HCT116 (cell line): ENCODE measurements at regions not wholly inside any gene's neighbourhood (a gene's known extent, or its start where the extent isn't known, plus 50 kb on each side); places are given as distances from the start of the nearest gene placed in this dataset.

ENCODE experiments used
- ATAC-seq: fragments of 200-7000 bp; cut with Tn5 transposase; 2 replicates; pipeline ENCODE4 v1.9.1; 2020; ENCODE audit warnings: mild to moderate bottlenecking, moderate library complexity
- BruUV-seq: library from RNA; stranded (reverse); fragments of 400-500 nt; replicated peaks from 2 replicates; lab custom pipeline; 2021; lab: Mats Ljungman, UMichigan
- CTCF ChIA-PET: fragments of 300-600 bp; sonication (Branson Sonifier 250); formaldehyde crosslinking; loops from one replicate; lab custom pipeline; 2021; ENCODE audit warnings: antibody characterized with exemption; lab: Charles Lee
- POLR2A ChIA-PET: fragments of 300-600, 350-600 bp; sonication (Branson Sonifier 250); formaldehyde crosslinking; loops from one replicate; lab custom pipeline; 2021; ENCODE audit warnings: antibody characterized with exemption; lab: Charles Lee
- RAD21 ChIA-PET, 2 experiments: fragments of 300-600 bp; sonication (Branson Sonifier 250); formaldehyde crosslinking; loops; one replicate each; lab custom pipeline; 2023; ENCODE audit warnings: low total read pairs in 2 of 2; ENCODE audit not compliant: uncharacterized antibody in 2 of 2, unreplicated experiment in 2 of 2, low non-redundant PET in 1 of 2; lab: Charles Lee
- DNase-seq: peaks from one replicate; pipeline ENCODE4 v3.0.0-alpha.2; 2010; ENCODE audit warnings: low read depth, low spot score
- H2AFZ ChIP-seq: fragments of 200-600 bp; shearing (Covaris generic), sonication (generic); 2 replicates; pipeline ENCODE4 v1.6.1; 2017; ENCODE audit warnings: low read depth, mixed run types, mixed read lengths, antibody characterized with exemption, low read length; ENCODE audit not compliant: poor library complexity, severe bottlenecking
- H3K27ac ChIP-seq: 2 replicates; pipeline ENCODE4 v1.5.1; 2012; ENCODE audit warnings: low read depth, low read length
- H3K27me3 ChIP-seq: fragments of 200-600 bp; sonication (generic); 2 replicates; pipeline ENCODE4 v1.6.1; 2016; ENCODE audit warnings: mixed run types, low read length, mixed read lengths; ENCODE audit not compliant: insufficient read depth
- H3K36me3 ChIP-seq, 2 experiments: fragments of 200-500 bp in 1 of 2; fragments of 200-600 bp in 1 of 2; sonication (Bioruptor generic) in 1 of 2; sonication (generic) in 1 of 2; 2 replicates each; pipeline versions ENCODE4 v1.5.1 to v1.6.1; 2014 to 2016; ENCODE audit warnings: low read length in 2 of 2, inconsistent platforms in 1 of 2, mixed read lengths in 1 of 2, mixed run types in 1 of 2; ENCODE audit not compliant: insufficient read depth in 2 of 2, control insufficient read depth in 1 of 2
- H3K4me1 ChIP-seq, 2 experiments: fragments of 200-600 bp in 1 of 2; sonication (generic) in 1 of 2; 2 replicates each; pipeline versions ENCODE4 v1.5.1 to v1.6.1; 2012 to 2017; ENCODE audit warnings: low read length in 2 of 2, inconsistent platforms in 1 of 2, mild to moderate bottlenecking in 1 of 2, mixed read lengths in 1 of 2, mixed run types in 1 of 2, moderate library complexity in 1 of 2; ENCODE audit not compliant: insufficient read depth in 2 of 2, control insufficient read depth in 1 of 2
- H3K4me2 ChIP-seq: fragments of 200-600 bp; sonication (generic); 2 replicates; pipeline ENCODE4 v1.6.1; 2017; ENCODE audit warnings: mixed run types, low read length, mixed read lengths
- H3K4me3 ChIP-seq, 2 experiments: fragments of 200-600 bp in 1 of 2; sonication (generic) in 1 of 2; replicated peaks in 1 of 2; 2 replicates each; pipeline ENCODE4 v1.5.1; 2011 to 2016; ENCODE audit warnings: low read length in 2 of 2, control low read depth in 1 of 2, low read depth in 1 of 2, mild to moderate bottlenecking in 1 of 2, mixed read lengths in 1 of 2, mixed run types in 1 of 2
- H3K79me2 ChIP-seq: fragments of 200-600 bp; sonication (generic); 2 replicates; pipeline ENCODE4 v1.6.1; 2017; ENCODE audit warnings: mild to moderate bottlenecking, mixed run types, low read length, moderate library complexity, mixed read lengths; ENCODE audit not compliant: insufficient read depth
- H3K9ac ChIP-seq: fragments of 200-600 bp; sonication (generic); 2 replicates; pipeline ENCODE4 v1.6.1; 2016; ENCODE audit warnings: low read length, mixed read lengths
- H3K9me2 ChIP-seq: fragments of 200-600 bp; sonication (generic), shearing (Covaris generic); 2 replicates; pipeline ENCODE4 v1.6.1; 2017; ENCODE audit warnings: mixed run types, mild to moderate bottlenecking, moderate library complexity; ENCODE audit not compliant: insufficient read depth
- H3K9me3 ChIP-seq, 2 experiments: fragments of 200-500 bp in 1 of 2; fragments of 200-600 bp in 1 of 2; sonication (Bioruptor generic) in 1 of 2; sonication (generic) in 1 of 2; 2 replicates each; pipeline ENCODE4 v1.6.1; 2014 to 2017; ENCODE audit warnings: low read length in 2 of 2, mixed read lengths in 2 of 2, inconsistent platforms in 1 of 2, low read depth in 1 of 2, mild to moderate bottlenecking in 1 of 2, mixed run types in 1 of 2, moderate library complexity in 1 of 2; ENCODE audit not compliant: control insufficient read depth in 1 of 2, insufficient read depth in 1 of 2
- H4K20me1 ChIP-seq: fragments of 200-600 bp; sonication (generic), shearing (Covaris generic); 2 replicates; pipeline ENCODE4 v1.6.1; 2017; ENCODE audit warnings: mixed run types, mild to moderate bottlenecking, moderate library complexity; ENCODE audit not compliant: insufficient read depth
- CBX3 ChIP-seq: IDR thresholded peaks from 2 replicates; pipeline ENCODE4 v1.6.1; 2012; ENCODE audit warnings: low read depth
- EZH2phosphoT487 ChIP-seq: fragments of 200-600 bp; IDR thresholded peaks from 2 replicates; pipeline ENCODE4 v1.6.1; 2018; ENCODE audit warnings: antibody characterized with exemption, borderline replicate concordance
- FOSL1 ChIP-seq: IDR thresholded peaks from 2 replicates; pipeline ENCODE4 v1.6.1; 2012; ENCODE audit warnings: low read depth
- POLR2AphosphoS5 ChIP-seq: IDR thresholded peaks from 2 replicates; pipeline ENCODE4 v1.6.1; 2011; ENCODE audit warnings: mild to moderate bottlenecking, low read depth, low read length, moderate library complexity
- SIN3A ChIP-seq: IDR thresholded peaks from 2 replicates; pipeline ENCODE4 v1.6.1; 2012; ENCODE audit warnings: low read depth
- intact Hi-C: fragments of 100-400 bp; cut with micrococcal nuclease; formaldehyde crosslinking; loops from 2 replicates; pipeline ENCODE4 v1.10.0; 2022
- TF ChIP-seq, protein P1 (sequence below), 3 experiments: fragments of 200-600 bp in 1 of 3; sonication (generic) in 1 of 3; IDR thresholded peaks in 2 of 3; conservative IDR thresholded peaks in 1 of 3; 2 replicates each; pipeline ENCODE4 v1.5.1; 2012 to 2017; ENCODE audit warnings: low read depth in 2 of 3, low read length in 2 of 3, antibody characterized with exemption in 1 of 3, borderline replicate concordance in 1 of 3, control low read depth in 1 of 3, mild to moderate bottlenecking in 1 of 3, mixed read lengths in 1 of 3, mixed run types in 1 of 3, moderate library complexity in 1 of 3; ENCODE audit not compliant: insufficient read depth in 1 of 3

GRCh38 chr5:20683241-20683940, 695.4 kb upstream of the CDH18 start:
- Histone ChIP-seq H4K20me1 (no peaks in the 10 kb centered on the region), H2AFZ (no peak overlapping the region), H3K27ac (no peak overlapping the region), H3K79me2 (no peaks in the 10 kb centered on the region), H3K4me2 (no peak overlapping the region), H3K4me3 (no peak overlapping the region), H3K9ac (no peak overlapping the region), H3K36me3 (no peaks in the 10 kb centered on the region), H3K9me3 (peaks cover 26 to 31% of the 10 kb centered on the region in 2 experiments; a peak in 3 of 4 replicates), H3K27me3 (no peaks in the 10 kb centered on the region), H3K4me1 (no peaks in the 10 kb centered on the region), H3K9me2 (no peaks in the 10 kb centered on the region)
- intact Hi-C loops = no loop called here
- ATAC-seq = no peak
- TF ChIP-seq, protein P1, sequence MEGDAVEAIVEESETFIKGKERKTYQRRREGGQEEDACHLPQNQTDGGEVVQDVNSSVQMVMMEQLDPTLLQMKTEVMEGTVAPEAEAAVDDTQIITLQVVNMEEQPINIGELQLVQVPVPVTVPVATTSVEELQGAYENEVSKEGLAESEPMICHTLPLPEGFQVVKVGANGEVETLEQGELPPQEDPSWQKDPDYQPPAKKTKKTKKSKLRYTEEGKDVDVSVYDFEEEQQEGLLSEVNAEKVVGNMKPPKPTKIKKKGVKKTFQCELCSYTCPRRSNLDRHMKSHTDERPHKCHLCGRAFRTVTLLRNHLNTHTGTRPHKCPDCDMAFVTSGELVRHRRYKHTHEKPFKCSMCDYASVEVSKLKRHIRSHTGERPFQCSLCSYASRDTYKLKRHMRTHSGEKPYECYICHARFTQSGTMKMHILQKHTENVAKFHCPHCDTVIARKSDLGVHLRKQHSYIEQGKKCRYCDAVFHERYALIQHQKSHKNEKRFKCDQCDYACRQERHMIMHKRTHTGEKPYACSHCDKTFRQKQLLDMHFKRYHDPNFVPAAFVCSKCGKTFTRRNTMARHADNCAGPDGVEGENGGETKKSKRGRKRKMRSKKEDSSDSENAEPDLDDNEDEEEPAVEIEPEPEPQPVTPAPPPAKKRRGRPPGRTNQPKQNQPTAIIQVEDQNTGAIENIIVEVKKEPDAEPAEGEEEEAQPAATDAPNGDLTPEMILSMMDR (IDR thresholded peaks at IDR 0.05 in 2 of 3, conservative IDR thresholded peaks at IDR 0.05 in 1 of 3; ENCODE audit: borderline replicate concordance in 1 of 3, insufficient read depth in 1 of 3, low read depth in 2 of 3, low read length in 2 of 3) = no peak
- TF ChIP-seq EZH2phosphoT487 (no peak), CBX3 (no peak)
- ChIA-PET RAD21 (no interaction called here), POLR2A (no interaction called here), CTCF (no interaction called here)
- no peak for DNase-seq
- BruUV-seq = no TSS peak

- H3K9me2 ChIP-seq = no peaks in the 10 kb centered on the region
These were observed 692.8 kb upstream of the CDH18 start for GRCh38 chr5:20680718-20681302.

More at GRCh38 chr5:20680718-20681302, 692.8 kb upstream of the CDH18 start:
- no peaks in the 10 kb centered on the region for H4K20me1 ChIP-seq
- CTCF ChIA-PET = no interaction called here
- no peak overlapping the region for H3K4me3 ChIP-seq
- no peaks in the 10 kb centered on the region for H3K79me2 ChIP-seq
- H3K9ac ChIP-seq = no peak overlapping the region
- H2AFZ ChIP-seq = no peak overlapping the region
- H3K27me3 ChIP-seq = no peaks in the 10 kb centered on the region
- no peak for TF ChIP-seq SIN3A
- TF ChIP-seq POLR2AphosphoS5 = no peak
- TF ChIP-seq, protein P1 (IDR thresholded peaks at IDR 0.05 in 2 of 3, conservative IDR thresholded peaks at IDR 0.05 in 1 of 3; ENCODE audit: borderline replicate concordance in 1 of 3, insufficient read depth in 1 of 3, low read depth in 2 of 3, low read length in 2 of 3) = no peak
- TF ChIP-seq FOSL1 = no peak
- no TSS peak for BruUV-seq
- RAD21 ChIA-PET = no interaction called here
- POLR2A ChIA-PET = no interaction called here
- H3K36me3 ChIP-seq = no peaks in the 10 kb centered on the region
- H3K27ac ChIP-seq = no peak overlapping the region
- intact Hi-C loops = no loop called here
- ATAC-seq (no peak), DNase-seq (no peak)
- H3K4me2 ChIP-seq = no peak overlapping the region
- no peaks in the 10 kb centered on the region for H3K4me1 ChIP-seq
- peaks cover 25 to 36% of the 10 kb centered on the region in 2 experiments; a peak in 2 of 4 replicates for H3K9me3 ChIP-seq
